Mammary epithelial cell (primary cell): ENCODE measurements at regions not wholly inside any gene's neighbourhood (a gene's known extent, or its start where the extent isn't known, plus 50 kb on each side); places are given as distances from the start of the nearest gene placed in this dataset.

Experiments used
- CTCF ChIP-seq, 2 donors: IDR thresholded peaks in 1 of 2; conservative IDR thresholded peaks in 1 of 2; 2 replicates each; pipeline ENCODE4 v1.5.1; 2011 to 2012; ENCODE audit warnings: inconsistent platforms in 2 of 2, low read length in 2 of 2, mild to moderate bottlenecking in 2 of 2, control low read depth in 1 of 2, low read depth in 1 of 2; ENCODE audit not compliant: insufficient read depth in 1 of 2; ENCODE audit errors: extremely low read depth in 1 of 2
- EZH2 ChIP-seq: IDR thresholded peaks from 2 replicates; pipeline ENCODE4 v1.6.1; 2012; ENCODE audit warnings: low read length, inconsistent platforms, borderline replicate concordance

GRCh38 chr20:58598211-58599015 is 52.7 kb upstream of the STX16 start:
- TF ChIP-seq CTCF (conservative IDR thresholded peaks at IDR 0.05 in 1 of 2, IDR thresholded peaks at IDR 0.05 in 1 of 2; ENCODE audit: extremely low read depth in 1 of 2, insufficient read depth in 1 of 2, low read depth in 1 of 2, low read length in 2 of 2) (no peak), EZH2 (no peak)
